Esophagus muscularis mucosa (tissue), 4 donors: ENCODE measurements at regions not wholly inside any gene's neighbourhood (a gene's known extent, or its start where the extent isn't known, plus 50 kb on each side); places are given as distances from the start of the nearest gene placed in this dataset.

ENCODE experiments used
- EP300 ChIP-seq: sonication (generic); formaldehyde crosslinking; IDR thresholded peaks from one replicate; pipeline ENCODE4 v1.6.1; 2017; ENCODE audit warnings: antibody characterized with exemption
- POLR2A ChIP-seq: fragments of 450-650 bp; IDR thresholded peaks from one replicate; pipeline ENCODE4 v1.6.1; 2017; ENCODE audit warnings: antibody characterized with exemption, moderate library complexity, mild to moderate bottlenecking, low read depth
- TF ChIP-seq, protein P1 (sequence below), 3 experiments: fragments of 200-600 bp in 2 of 3; fragments of 450-650 bp in 1 of 3; sonication (generic) in 2 of 3; IDR thresholded peaks; one replicate each; pipeline ENCODE4 v1.5.1; 2017 to 2019; ENCODE audit warnings: antibody characterized with exemption in 3 of 3, mild to moderate bottlenecking in 2 of 3, moderate library complexity in 1 of 3

DNA sequence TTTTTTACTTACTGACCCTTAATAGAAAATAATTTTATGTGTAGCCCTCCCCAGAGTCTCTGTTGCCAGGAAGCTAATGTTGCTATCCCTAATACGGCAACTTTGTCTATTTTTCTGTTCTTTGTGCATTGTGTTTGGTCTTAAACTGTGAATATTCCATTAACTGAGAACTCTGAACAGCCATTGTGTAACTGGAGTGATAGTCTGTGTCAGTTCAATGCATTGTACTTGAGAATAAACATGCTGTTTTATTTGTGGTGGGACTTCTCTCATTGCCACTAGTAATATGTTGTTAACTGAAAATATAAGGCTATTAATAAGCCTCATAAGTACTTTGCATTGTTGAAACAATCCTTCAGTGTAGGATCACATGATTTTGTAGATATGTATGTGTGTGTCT is 278.3 kb upstream of the DMRT1 start:
- TF ChIP-seq, protein P1, sequence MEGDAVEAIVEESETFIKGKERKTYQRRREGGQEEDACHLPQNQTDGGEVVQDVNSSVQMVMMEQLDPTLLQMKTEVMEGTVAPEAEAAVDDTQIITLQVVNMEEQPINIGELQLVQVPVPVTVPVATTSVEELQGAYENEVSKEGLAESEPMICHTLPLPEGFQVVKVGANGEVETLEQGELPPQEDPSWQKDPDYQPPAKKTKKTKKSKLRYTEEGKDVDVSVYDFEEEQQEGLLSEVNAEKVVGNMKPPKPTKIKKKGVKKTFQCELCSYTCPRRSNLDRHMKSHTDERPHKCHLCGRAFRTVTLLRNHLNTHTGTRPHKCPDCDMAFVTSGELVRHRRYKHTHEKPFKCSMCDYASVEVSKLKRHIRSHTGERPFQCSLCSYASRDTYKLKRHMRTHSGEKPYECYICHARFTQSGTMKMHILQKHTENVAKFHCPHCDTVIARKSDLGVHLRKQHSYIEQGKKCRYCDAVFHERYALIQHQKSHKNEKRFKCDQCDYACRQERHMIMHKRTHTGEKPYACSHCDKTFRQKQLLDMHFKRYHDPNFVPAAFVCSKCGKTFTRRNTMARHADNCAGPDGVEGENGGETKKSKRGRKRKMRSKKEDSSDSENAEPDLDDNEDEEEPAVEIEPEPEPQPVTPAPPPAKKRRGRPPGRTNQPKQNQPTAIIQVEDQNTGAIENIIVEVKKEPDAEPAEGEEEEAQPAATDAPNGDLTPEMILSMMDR (IDR thresholded peaks at IDR 0.05): no peak
- TF ChIP-seq POLR2A (no peak), EP300 (no peak)
